OCI-LY7 (cell line): ENCODE measurements at regions not wholly inside any gene's neighbourhood (a gene's known extent, or its start where the extent isn't known, plus 50 kb on each side); places are given as distances from the start of the nearest gene placed in this dataset.

Source experiments
- CTCF ChIP-seq: fragments of 200-600 bp; sonication (generic); conservative IDR thresholded peaks from 2 replicates; pipeline ENCODE4 v1.5.1; 2014; ENCODE audit warnings: mild to moderate bottlenecking, antibody characterized with exemption, low read length, moderate library complexity, mixed read lengths
- EZH2phosphoT487 ChIP-seq: fragments of 200-600 bp; sonication (generic); IDR thresholded peaks from 2 replicates; pipeline ENCODE4 v1.6.1; 2018; ENCODE audit warnings: low read depth, borderline replicate concordance, mild to moderate bottlenecking, mixed run types, antibody characterized with exemption, low read length, moderate library complexity, mixed read lengths

GRCh38 chrX:4206941-4207340 is 493.5 kb upstream of the PRKX start:
- no peak for TF ChIP-seq CTCF
- no peak for TF ChIP-seq EZH2phosphoT487
